Endodermal cell (in vitro differentiated cells): ENCODE measurements at regions not wholly inside any gene's neighbourhood (a gene's known extent, or its start where the extent isn't known, plus 50 kb on each side); places are given as distances from the start of the nearest gene placed in this dataset.

Experiments used
- DNase-seq: peaks from one replicate; pipeline ENCODE4 v3.0.0-alpha.2; 2017
- H3K27ac ChIP-seq: 2 replicates; pipeline ENCODE4 v1.5.1; 2013; ENCODE audit warnings: mild to moderate bottlenecking, low read depth, low read length, moderate library complexity
- H3K27me3 ChIP-seq: 2 replicates; pipeline ENCODE4 v1.6.1; 2013; ENCODE audit warnings: mild to moderate bottlenecking, low read length, moderate library complexity; ENCODE audit not compliant: insufficient read depth, control insufficient read depth, poor library complexity, severe bottlenecking
- H3K36me3 ChIP-seq: 2 replicates; pipeline ENCODE4 v1.7.0; 2013; ENCODE audit warnings: mild to moderate bottlenecking, low read length, moderate library complexity; ENCODE audit not compliant: control insufficient read depth, insufficient read depth
- H3K4me1 ChIP-seq: one replicate; pipeline ENCODE4 v1.7.0; 2013; ENCODE audit warnings: low read length; ENCODE audit not compliant: control insufficient read depth, insufficient read depth
- H3K4me3 ChIP-seq: 2 replicates; pipeline ENCODE4 v1.5.1; 2013; ENCODE audit warnings: mild to moderate bottlenecking, low read length, moderate library complexity
- H3K9ac ChIP-seq: 2 replicates; pipeline ENCODE4 v1.6.1; 2013; ENCODE audit warnings: mild to moderate bottlenecking, low read length, moderate library complexity; ENCODE audit not compliant: poor library complexity, severe bottlenecking; ENCODE audit errors: extremely low read depth
- H3K9me3 ChIP-seq: 2 replicates; pipeline ENCODE4 v1.6.1; 2013; ENCODE audit warnings: mild to moderate bottlenecking, low read length, moderate library complexity; ENCODE audit not compliant: control insufficient read depth
- H3K27ac Mint-ChIP-seq: 2 replicates; pipeline ENCODE4 v1.8.0; 2020; ENCODE audit warnings: mixed read lengths
- H3K27me3 Mint-ChIP-seq: 2 replicates; pipeline ENCODE4 v1.8.0; 2021; ENCODE audit warnings: mild to moderate bottlenecking, mixed read lengths; ENCODE audit not compliant: insufficient read depth
- H3K36me3 Mint-ChIP-seq: 2 replicates; pipeline ENCODE4 v1.8.0; 2020; ENCODE audit warnings: low read depth, mixed read lengths
- H3K4me1 Mint-ChIP-seq: 2 replicates; pipeline ENCODE4 v1.8.0; 2020; ENCODE audit warnings: mixed read lengths
- H3K4me3 Mint-ChIP-seq: 2 replicates; pipeline ENCODE4 v1.8.0; 2020; ENCODE audit warnings: mild to moderate bottlenecking, moderate library complexity, mixed read lengths
- H3K9me3 Mint-ChIP-seq: 2 replicates; pipeline ENCODE4 v1.8.0; 2020; ENCODE audit warnings: mild to moderate bottlenecking, mixed read lengths
- WGBS, 2 experiments: methylation state at CpG; one replicate each; pipeline versions ENCODE4 v1.1.5 to v1.1.7; 2013; ENCODE audit warnings: missing lambda C conversion rate in 2 of 2, mixed read lengths in 1 of 2; ENCODE audit not compliant: insufficient coverage in 1 of 2, insufficient read length in 1 of 2; 5-methylcytosine and 5-hydroxymethylcytosine counted together
- TF ChIP-seq, protein P1 (sequence below): fragments of 200-600 bp; sonication (generic); conservative IDR thresholded peaks from 2 replicates; pipeline ENCODE4 v1.5.0; 2021; ENCODE audit warnings: antibody characterized with exemption, mild to moderate bottlenecking

DNA sequence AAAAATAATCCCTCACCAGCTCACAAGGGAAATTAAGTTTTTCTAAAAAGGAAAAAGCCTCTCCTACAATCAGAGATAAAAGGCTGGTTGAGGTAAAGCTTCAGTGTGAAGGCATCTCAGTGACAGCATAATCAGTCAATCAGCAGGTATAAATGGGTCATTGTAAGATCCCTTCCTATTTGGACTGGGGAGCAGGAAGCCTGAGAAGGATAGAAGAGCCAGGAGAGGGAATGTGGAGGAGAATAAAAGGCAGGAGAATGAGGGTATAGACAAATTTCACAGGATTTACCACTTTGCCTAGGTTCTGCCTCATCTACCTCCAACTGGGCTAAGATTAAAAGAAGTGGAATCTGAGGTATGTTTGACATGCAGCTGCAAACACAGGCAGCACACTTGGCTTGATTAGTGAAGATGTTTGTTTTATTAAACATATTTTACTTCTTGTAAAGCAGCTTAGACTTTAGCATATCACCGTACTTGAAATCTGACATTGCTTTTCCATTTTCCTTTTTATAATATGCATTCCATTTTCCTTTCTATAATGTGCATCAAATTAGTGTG, 479.1 kb upstream of the USP15 start:
- H3K4me1 ChIP-seq, result peaks cover 4% of the 10 kb centered on the region
- peak overlapping the region; percentile 56 for H3K4me3 ChIP-seq
- H3K27ac ChIP-seq, result peak overlapping the region; percentile 34
- Mint-ChIP-seq H3K4me1 (peaks cover 37% of the 10 kb centered on the region), H3K9me3 (no peaks in the 10 kb centered on the region), H3K36me3 (no peaks in the 10 kb centered on the region), H3K27ac (peak overlapping the region; percentile 54), H3K27me3 (no peaks in the 10 kb centered on the region), H3K4me3 (no peak overlapping the region)
- no CpG with 5 or more reads among the region's 1 CpG for WGBS, 2 experiments
- H3K36me3 ChIP-seq, result no peaks in the 10 kb centered on the region
- peak; percentile 66 for DNase-seq
- no peaks in the 10 kb centered on the region for H3K27me3 ChIP-seq
- H3K9ac ChIP-seq, result peak overlapping the region; percentile 31
- TF ChIP-seq, protein P1, sequence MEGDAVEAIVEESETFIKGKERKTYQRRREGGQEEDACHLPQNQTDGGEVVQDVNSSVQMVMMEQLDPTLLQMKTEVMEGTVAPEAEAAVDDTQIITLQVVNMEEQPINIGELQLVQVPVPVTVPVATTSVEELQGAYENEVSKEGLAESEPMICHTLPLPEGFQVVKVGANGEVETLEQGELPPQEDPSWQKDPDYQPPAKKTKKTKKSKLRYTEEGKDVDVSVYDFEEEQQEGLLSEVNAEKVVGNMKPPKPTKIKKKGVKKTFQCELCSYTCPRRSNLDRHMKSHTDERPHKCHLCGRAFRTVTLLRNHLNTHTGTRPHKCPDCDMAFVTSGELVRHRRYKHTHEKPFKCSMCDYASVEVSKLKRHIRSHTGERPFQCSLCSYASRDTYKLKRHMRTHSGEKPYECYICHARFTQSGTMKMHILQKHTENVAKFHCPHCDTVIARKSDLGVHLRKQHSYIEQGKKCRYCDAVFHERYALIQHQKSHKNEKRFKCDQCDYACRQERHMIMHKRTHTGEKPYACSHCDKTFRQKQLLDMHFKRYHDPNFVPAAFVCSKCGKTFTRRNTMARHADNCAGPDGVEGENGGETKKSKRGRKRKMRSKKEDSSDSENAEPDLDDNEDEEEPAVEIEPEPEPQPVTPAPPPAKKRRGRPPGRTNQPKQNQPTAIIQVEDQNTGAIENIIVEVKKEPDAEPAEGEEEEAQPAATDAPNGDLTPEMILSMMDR, result no peak
- H3K9me3 ChIP-seq, result peaks cover 5% of the 10 kb centered on the region

- no peaks in the 10 kb centered on the region for H3K36me3 ChIP-seq
Measured at GRCh38 chr12:61796846-61797245, 463.4 kb upstream of the USP15 start.

GRCh38 chr12:61797266-61797665, 462.9 kb upstream of the USP15 start:
- Histone ChIP-seq H3K9ac (no peak overlapping the region), H3K9me3 (no peaks in the 10 kb centered on the region), H3K4me3 (no peak overlapping the region), H3K4me1 (no peaks in the 10 kb centered on the region), H3K36me3 (no peaks in the 10 kb centered on the region), H3K27me3 (no peaks in the 10 kb centered on the region), H3K27ac (no peak overlapping the region)
- Mint-ChIP-seq H3K27ac (no peak overlapping the region), H3K36me3 (no peaks in the 10 kb centered on the region), H3K4me1 (no peaks in the 10 kb centered on the region), H3K9me3 (no peaks in the 10 kb centered on the region), H3K4me3 (no peak overlapping the region), H3K27me3 (no peaks in the 10 kb centered on the region)
- 67 to 91% methylated on average over 1 of the region's 1 CpG for WGBS, 2 experiments
- DNase-seq, result no peak
- TF ChIP-seq, protein P1, result no peak

More at GRCh38 chr12:61796846-61797245, 463.4 kb upstream of the USP15 start:
- no peaks in the 10 kb centered on the region for H3K27me3 ChIP-seq
- H3K27me3 Mint-ChIP-seq, result no peaks in the 10 kb centered on the region
- no peak for DNase-seq
- no peaks in the 10 kb centered on the region for H3K4me1 ChIP-seq
- no peaks in the 10 kb centered on the region for H3K36me3 Mint-ChIP-seq
- H3K9ac ChIP-seq, result no peak overlapping the region
- H3K4me3 ChIP-seq, result no peak overlapping the region
- 83 to 100% methylated on average over 1 of the region's 1 CpG for WGBS, 2 experiments
- H3K9me3 ChIP-seq, result no peaks in the 10 kb centered on the region
- TF ChIP-seq, protein P1, result no peak
- no peaks in the 10 kb centered on the region for H3K9me3 Mint-ChIP-seq
- no peak overlapping the region for H3K27ac ChIP-seq
- no peaks in the 10 kb centered on the region for H3K4me1 Mint-ChIP-seq
- H3K27ac Mint-ChIP-seq, result no peak overlapping the region
- no peak overlapping the region for H3K4me3 Mint-ChIP-seq
